WI38 (cell line): ENCODE measurements at regions not wholly inside any gene's neighbourhood (a gene's known extent, or its start where the extent isn't known, plus 50 kb on each side); places are given as distances from the start of the nearest gene placed in this dataset.

Experiments used
- H3K4me3 ChIP-seq: 2 replicates; pipeline ENCODE4 v1.5.1; 2011; ENCODE audit warnings: low read depth, mild to moderate bottlenecking, control low read depth, low read length
- CTCF ChIP-seq: IDR thresholded peaks from 2 replicates; pipeline ENCODE4 v1.5.1; 2012; ENCODE audit warnings: low read depth, mild to moderate bottlenecking, control low read depth, low read length

GRCh38 chr2:154924531-154924930 is 226.0 kb downstream of the KCNJ3 start:
- TF ChIP-seq CTCF, result no peak

GRCh38 chr2:154914561-154914960 is 216.1 kb downstream of the KCNJ3 start:
- no peak for TF ChIP-seq CTCF

More at GRCh38 chr2:154924531-154924930, 226.0 kb downstream of the KCNJ3 start:
- H3K4me3 ChIP-seq, result no peak overlapping the region

GRCh38 chr2:154912215-154912614 is 213.7 kb downstream of the KCNJ3 start:
- no peak overlapping the region for H3K4me3 ChIP-seq
- no peak for TF ChIP-seq CTCF

More at GRCh38 chr2:154914561-154914960, 216.1 kb downstream of the KCNJ3 start:
- no peak overlapping the region for H3K4me3 ChIP-seq

GRCh38 chr2:154911729-154912128 is 213.2 kb downstream of the KCNJ3 start:
- TF ChIP-seq CTCF, result no peak
- H3K4me3 ChIP-seq, result no peak overlapping the region

- no peak for TF ChIP-seq CTCF
- H3K4me3 ChIP-seq, result no peak overlapping the region
Observed at GRCh38 chr2:154910701-154911100, 212.2 kb downstream of the KCNJ3 start.

- H3K4me3 ChIP-seq, result no peak overlapping the region
- no peak for TF ChIP-seq CTCF
Observed at GRCh38 chr2:154908327-154908726, 209.8 kb downstream of the KCNJ3 start.
